ENCODE measurements at regions not wholly inside any gene's neighbourhood (a gene's known extent, or its start where the extent isn't known, plus 50 kb on each side); places are given as distances from the start of the nearest gene placed in this dataset.

DNA sequence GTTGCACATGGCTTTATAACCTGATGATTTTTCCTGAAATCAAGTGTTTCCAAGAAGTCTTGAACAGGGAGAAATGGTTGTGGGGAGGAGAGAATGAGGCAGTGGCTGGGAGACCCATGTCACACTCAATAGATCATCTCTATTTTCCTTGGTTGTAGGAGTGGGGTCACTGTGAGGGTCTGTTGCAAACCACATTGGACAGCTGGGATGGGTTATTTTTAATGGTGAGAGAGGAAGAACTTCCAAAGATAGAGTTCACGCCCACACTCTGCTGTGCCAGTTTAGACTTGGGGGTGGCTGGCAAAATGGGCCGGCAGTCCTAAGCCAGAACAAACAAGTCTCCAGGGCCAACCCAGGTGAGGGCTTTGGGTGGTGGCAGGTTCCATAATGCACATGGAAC lies 196.2 kb upstream of the ADRA1D start:
- in situ Hi-C loops (cut with MboI; ENCODE audit: low sequenced_read_pairs, unreplicated experiment), result no loop called here
- no peak for DNase-seq (ENCODE audit: low spot score)
- no peak for TF ChIP-seq CTCF (IDR thresholded peaks at IDR 0.05; ENCODE audit: borderline replicate concordance, control extremely low read depth, extremely low read depth, insufficient read depth, missing control alignments)

GRCh38 chr20:4444404-4444803 lies 195.3 kb upstream of the ADRA1D start:
- in situ Hi-C loops (cut with MboI; ENCODE audit: low sequenced_read_pairs, unreplicated experiment), result no loop called here
- no peak for DNase-seq (ENCODE audit: low spot score)
- TF ChIP-seq CTCF (IDR thresholded peaks at IDR 0.05; ENCODE audit: borderline replicate concordance, control extremely low read depth, extremely low read depth, insufficient read depth, missing control alignments), result no peak

DNA sequence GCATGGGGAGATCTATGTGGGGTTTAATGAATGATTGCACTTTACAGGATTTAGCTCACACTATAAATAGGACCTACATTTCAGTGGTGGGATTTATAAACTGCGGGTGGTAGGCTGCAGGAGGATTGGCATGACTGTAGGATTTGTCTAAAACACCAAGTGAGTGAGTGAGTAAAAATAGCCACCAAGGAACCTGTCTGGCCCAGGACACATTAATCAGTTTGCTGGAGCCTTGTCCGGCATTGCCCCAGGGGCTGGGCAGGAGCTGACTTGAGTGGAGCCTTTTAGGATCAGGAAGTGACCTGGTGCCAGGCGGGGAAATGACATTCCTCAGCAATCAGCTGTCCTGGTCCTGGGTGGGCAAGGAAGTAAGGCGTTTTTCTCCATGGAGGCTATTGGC lies 193.9 kb upstream of the ADRA1D start:
- no peak for TF ChIP-seq CTCF (IDR thresholded peaks at IDR 0.05; ENCODE audit: borderline replicate concordance, control extremely low read depth, extremely low read depth, insufficient read depth, missing control alignments)
- in situ Hi-C loops (cut with MboI; ENCODE audit: low sequenced_read_pairs, unreplicated experiment), result no loop called here
- DNase-seq (ENCODE audit: low spot score), result no peak

- DNase-seq (ENCODE audit: low spot score), result no peak
- no peak for TF ChIP-seq CTCF (IDR thresholded peaks at IDR 0.05; ENCODE audit: borderline replicate concordance, control extremely low read depth, extremely low read depth, insufficient read depth, missing control alignments)
- in situ Hi-C loops (cut with MboI; ENCODE audit: low sequenced_read_pairs, unreplicated experiment), result no loop called here
Measured at GRCh38 chr20:4441871-4442270, 192.8 kb upstream of the ADRA1D start.

- DNase-seq (ENCODE audit: low spot score), result no peak
- in situ Hi-C loops (cut with MboI; ENCODE audit: low sequenced_read_pairs, unreplicated experiment), result no loop called here
- no peak for TF ChIP-seq CTCF (IDR thresholded peaks at IDR 0.05; ENCODE audit: borderline replicate concordance, control extremely low read depth, extremely low read depth, insufficient read depth, missing control alignments)
Measured at GRCh38 chr20:4441191-4441590, 192.1 kb upstream of the ADRA1D start.

DNA sequence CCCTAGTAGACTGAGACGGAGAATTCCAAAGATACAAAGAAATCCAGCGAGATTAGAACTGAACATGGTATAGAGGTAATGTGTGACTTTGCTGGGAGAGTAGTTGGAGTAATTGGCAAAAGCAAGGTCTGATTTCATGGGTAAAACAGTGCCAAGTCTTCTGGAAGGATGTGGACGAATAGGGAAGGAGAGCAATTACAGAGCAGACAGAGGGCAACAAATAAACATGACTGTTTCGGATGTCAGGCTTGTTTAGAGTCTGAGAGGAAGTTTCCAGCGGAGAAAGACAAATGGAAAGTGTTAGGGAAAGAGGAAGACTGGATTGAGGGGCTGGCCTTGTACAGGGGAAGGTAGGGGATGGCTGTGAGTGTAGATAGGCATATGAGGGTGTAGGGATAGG lies 190.4 kb upstream of the ADRA1D start:
- in situ Hi-C loops (cut with MboI; ENCODE audit: low sequenced_read_pairs, unreplicated experiment), result no loop called here
- TF ChIP-seq CTCF (IDR thresholded peaks at IDR 0.05; ENCODE audit: borderline replicate concordance, control extremely low read depth, extremely low read depth, insufficient read depth, missing control alignments), result no peak
- no peak for DNase-seq (ENCODE audit: low spot score)

- TF ChIP-seq CTCF (IDR thresholded peaks at IDR 0.05; ENCODE audit: borderline replicate concordance, control extremely low read depth, extremely low read depth, insufficient read depth, missing control alignments), result no peak
- DNase-seq (ENCODE audit: low spot score), result no peak
- in situ Hi-C loops (cut with MboI; ENCODE audit: low sequenced_read_pairs, unreplicated experiment), result no loop called here
Measured at GRCh38 chr20:4437131-4437530, 188.0 kb upstream of the ADRA1D start.

Data from GM13976 (cell line).